ENCODE measurements at regions not wholly inside any gene's neighbourhood (a gene's known extent, or its start where the extent isn't known, plus 50 kb on each side); places are given as distances from the start of the nearest gene placed in this dataset.

DNA sequence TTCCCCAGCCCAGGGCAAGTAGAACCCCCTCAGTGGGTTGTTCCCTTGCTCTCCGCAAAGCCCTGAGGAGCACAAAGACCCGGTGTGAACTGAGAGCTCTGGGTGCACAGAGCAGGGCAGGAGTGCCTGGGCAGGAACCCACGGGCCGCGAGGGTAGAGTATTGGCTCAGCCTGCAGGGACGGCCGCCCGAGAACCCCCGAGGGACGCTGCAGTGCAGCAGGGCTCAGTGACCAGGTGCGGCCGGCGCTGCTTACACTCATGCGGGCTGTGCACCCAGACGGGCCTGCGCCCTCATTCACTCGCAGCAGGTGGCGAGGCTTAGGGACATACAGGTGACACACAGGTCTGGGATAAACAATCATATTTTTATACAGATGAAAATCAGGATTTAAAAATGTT lies 51.9 kb upstream of the PDE10A start:
- Histone ChIP-seq H3K27ac (ENCODE audit: low read length) (no peak overlapping the region), H3K9me3 (ENCODE audit: control insufficient read depth, insufficient read depth, low read depth, low read length) (no peaks in the 10 kb centered on the region), H3K4me3 (ENCODE audit: low read depth in 2 of 2, low read length in 2 of 2) (no peak overlapping the region), H3K36me3 (ENCODE audit: control insufficient read depth, insufficient read depth, low read length) (no peaks in the 10 kb centered on the region), H3K27me3 (ENCODE audit: control insufficient read depth, insufficient read depth, low read length) (no peaks in the 10 kb centered on the region), H3K4me1 (ENCODE audit: control insufficient read depth, insufficient read depth, low read length) (peaks cover 10% of the 10 kb centered on the region)
- CTCF ChIA-PET: no interaction called here
- no TSS peak for BruUV-seq (replicated peaks)
- ATAC-seq: no peak
- intact Hi-C loops (cut with micrococcal nuclease; ENCODE audit: unreplicated experiment) (no loop called here), in situ Hi-C loops (cut with HindIII; ENCODE audit: low pct_unique_long_range_greater_than_20kb, low sequenced_read_pairs) (no loop called here)
- no peak for DNase-seq (ENCODE audit: low read depth, low spot score)
- POLR2A ChIA-PET: no interaction called here
- TF ChIP-seq POLR2AphosphoS5 (IDR thresholded peaks at IDR 0.05; ENCODE audit: low read depth, low read length): no peak
- TF ChIP-seq, protein P1, sequence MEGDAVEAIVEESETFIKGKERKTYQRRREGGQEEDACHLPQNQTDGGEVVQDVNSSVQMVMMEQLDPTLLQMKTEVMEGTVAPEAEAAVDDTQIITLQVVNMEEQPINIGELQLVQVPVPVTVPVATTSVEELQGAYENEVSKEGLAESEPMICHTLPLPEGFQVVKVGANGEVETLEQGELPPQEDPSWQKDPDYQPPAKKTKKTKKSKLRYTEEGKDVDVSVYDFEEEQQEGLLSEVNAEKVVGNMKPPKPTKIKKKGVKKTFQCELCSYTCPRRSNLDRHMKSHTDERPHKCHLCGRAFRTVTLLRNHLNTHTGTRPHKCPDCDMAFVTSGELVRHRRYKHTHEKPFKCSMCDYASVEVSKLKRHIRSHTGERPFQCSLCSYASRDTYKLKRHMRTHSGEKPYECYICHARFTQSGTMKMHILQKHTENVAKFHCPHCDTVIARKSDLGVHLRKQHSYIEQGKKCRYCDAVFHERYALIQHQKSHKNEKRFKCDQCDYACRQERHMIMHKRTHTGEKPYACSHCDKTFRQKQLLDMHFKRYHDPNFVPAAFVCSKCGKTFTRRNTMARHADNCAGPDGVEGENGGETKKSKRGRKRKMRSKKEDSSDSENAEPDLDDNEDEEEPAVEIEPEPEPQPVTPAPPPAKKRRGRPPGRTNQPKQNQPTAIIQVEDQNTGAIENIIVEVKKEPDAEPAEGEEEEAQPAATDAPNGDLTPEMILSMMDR (IDR thresholded peaks at IDR 0.05): no peak
- TF ChIP-seq TCF7L2 (IDR thresholded peaks at IDR 0.05; ENCODE audit: low read depth, low read length): no peak
- TF ChIP-seq SIN3A (IDR thresholded peaks at IDR 0.05; ENCODE audit: borderline replicate concordance, insufficient read depth, low read depth, low read length): no peak
- TF ChIP-seq, protein P2, sequence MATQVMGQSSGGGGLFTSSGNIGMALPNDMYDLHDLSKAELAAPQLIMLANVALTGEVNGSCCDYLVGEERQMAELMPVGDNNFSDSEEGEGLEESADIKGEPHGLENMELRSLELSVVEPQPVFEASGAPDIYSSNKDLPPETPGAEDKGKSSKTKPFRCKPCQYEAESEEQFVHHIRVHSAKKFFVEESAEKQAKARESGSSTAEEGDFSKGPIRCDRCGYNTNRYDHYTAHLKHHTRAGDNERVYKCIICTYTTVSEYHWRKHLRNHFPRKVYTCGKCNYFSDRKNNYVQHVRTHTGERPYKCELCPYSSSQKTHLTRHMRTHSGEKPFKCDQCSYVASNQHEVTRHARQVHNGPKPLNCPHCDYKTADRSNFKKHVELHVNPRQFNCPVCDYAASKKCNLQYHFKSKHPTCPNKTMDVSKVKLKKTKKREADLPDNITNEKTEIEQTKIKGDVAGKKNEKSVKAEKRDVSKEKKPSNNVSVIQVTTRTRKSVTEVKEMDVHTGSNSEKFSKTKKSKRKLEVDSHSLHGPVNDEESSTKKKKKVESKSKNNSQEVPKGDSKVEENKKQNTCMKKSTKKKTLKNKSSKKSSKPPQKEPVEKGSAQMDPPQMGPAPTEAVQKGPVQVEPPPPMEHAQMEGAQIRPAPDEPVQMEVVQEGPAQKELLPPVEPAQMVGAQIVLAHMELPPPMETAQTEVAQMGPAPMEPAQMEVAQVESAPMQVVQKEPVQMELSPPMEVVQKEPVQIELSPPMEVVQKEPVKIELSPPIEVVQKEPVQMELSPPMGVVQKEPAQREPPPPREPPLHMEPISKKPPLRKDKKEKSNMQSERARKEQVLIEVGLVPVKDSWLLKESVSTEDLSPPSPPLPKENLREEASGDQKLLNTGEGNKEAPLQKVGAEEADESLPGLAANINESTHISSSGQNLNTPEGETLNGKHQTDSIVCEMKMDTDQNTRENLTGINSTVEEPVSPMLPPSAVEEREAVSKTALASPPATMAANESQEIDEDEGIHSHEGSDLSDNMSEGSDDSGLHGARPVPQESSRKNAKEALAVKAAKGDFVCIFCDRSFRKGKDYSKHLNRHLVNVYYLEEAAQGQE (IDR thresholded peaks at IDR 0.05; ENCODE audit: insufficient read depth in 1 of 2, low read depth in 2 of 2, low read length in 1 of 2): no peak

- intact Hi-C loops (cut with micrococcal nuclease; ENCODE audit: unreplicated experiment): no loop called here
- ChIA-PET CTCF (no interaction called here), POLR2A (no interaction called here)
- no TSS peak for BruUV-seq (replicated peaks)
- no peak overlapping the region for H3K4me3 ChIP-seq (ENCODE audit: low read depth in 2 of 2, low read length in 2 of 2)
- H3K36me3 ChIP-seq (ENCODE audit: control insufficient read depth, insufficient read depth, low read length): no peaks in the 10 kb centered on the region
- ATAC-seq: no peak
- no peak for DNase-seq (ENCODE audit: low read depth, low spot score)
- no peak for TF ChIP-seq TCF7L2 (IDR thresholded peaks at IDR 0.05; ENCODE audit: low read depth, low read length)
- TF ChIP-seq, protein P2 (IDR thresholded peaks at IDR 0.05; ENCODE audit: insufficient read depth in 1 of 2, low read depth in 2 of 2, low read length in 1 of 2): no peak
- no peak for TF ChIP-seq SIN3A (IDR thresholded peaks at IDR 0.05; ENCODE audit: borderline replicate concordance, insufficient read depth, low read depth, low read length)
- in situ Hi-C loops (cut with HindIII; ENCODE audit: low pct_unique_long_range_greater_than_20kb, low sequenced_read_pairs): no loop called here
- H3K4me1 ChIP-seq (ENCODE audit: control insufficient read depth, insufficient read depth, low read length): peaks cover 10% of the 10 kb centered on the region
- H3K27ac ChIP-seq (ENCODE audit: low read length): no peak overlapping the region
- no peaks in the 10 kb centered on the region for H3K27me3 ChIP-seq (ENCODE audit: control insufficient read depth, insufficient read depth, low read length)
- no peaks in the 10 kb centered on the region for H3K9me3 ChIP-seq (ENCODE audit: control insufficient read depth, insufficient read depth, low read depth, low read length)
Observed at GRCh38 chr6:165713845-165714466, 50.9 kb upstream of the PDE10A start.

Measured in Panc1 (cell line).